ENCODE measurements at regions not wholly inside any gene's neighbourhood (a gene's known extent, or its start where the extent isn't known, plus 50 kb on each side); places are given as distances from the start of the nearest gene placed in this dataset.

DNA sequence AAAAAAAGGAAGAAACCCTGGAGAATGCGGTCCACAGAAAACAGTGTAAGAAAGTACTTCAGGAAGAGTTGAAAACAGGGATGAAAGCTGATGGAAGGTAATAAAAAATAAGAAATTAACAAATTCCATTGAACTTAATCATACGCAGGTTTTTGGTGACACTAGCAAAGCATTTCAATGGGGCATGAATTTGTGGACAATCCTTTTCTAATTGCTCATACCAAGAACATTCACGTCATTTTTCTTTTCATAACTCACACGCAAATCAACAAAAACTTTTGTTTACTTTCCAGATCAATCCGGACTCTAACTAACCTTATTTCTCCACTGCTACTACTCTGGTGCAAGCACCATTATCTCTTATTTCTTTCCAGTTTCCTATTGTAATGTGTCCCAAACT, 1195.0 kb downstream of the SLITRK5 start:
- DNase-seq (ENCODE audit: extremely low spot score), result no peak
- 87% methylated on average over 5 of the region's 5 CpGs for WGBS
- H3K36me3 ChIP-seq (ENCODE audit: insufficient read depth), result no peaks in the 10 kb centered on the region
- no peak overlapping the region for H3K27ac ChIP-seq (ENCODE audit: low read depth)
- no peaks in the 10 kb centered on the region for H3K4me1 ChIP-seq (ENCODE audit: insufficient read depth)
- no peak overlapping the region for H3K4me3 ChIP-seq (ENCODE audit: low read depth, low read length)

DNA sequence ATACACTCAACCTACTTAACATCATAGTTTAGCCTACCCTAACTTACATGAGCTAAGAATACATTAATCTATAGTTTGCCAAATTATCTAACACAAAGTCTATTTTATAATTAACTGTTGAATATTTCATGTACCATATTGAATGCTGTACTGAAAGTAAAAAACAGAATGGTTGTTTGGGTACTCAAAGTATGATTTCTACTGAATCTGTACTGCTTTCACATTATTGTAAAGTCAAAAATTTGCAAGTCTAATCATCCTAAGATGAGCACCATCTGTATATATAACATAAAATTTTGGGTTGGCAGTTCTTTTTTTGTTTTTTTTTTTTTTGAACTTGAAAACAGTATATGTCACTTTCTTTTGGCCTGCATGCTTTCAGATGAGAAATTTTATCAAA, 1212.6 kb downstream of the SLITRK5 start:
- H3K4me1 ChIP-seq (ENCODE audit: insufficient read depth), result no peaks in the 10 kb centered on the region
- no peaks in the 10 kb centered on the region for H3K36me3 ChIP-seq (ENCODE audit: insufficient read depth)

DNA sequence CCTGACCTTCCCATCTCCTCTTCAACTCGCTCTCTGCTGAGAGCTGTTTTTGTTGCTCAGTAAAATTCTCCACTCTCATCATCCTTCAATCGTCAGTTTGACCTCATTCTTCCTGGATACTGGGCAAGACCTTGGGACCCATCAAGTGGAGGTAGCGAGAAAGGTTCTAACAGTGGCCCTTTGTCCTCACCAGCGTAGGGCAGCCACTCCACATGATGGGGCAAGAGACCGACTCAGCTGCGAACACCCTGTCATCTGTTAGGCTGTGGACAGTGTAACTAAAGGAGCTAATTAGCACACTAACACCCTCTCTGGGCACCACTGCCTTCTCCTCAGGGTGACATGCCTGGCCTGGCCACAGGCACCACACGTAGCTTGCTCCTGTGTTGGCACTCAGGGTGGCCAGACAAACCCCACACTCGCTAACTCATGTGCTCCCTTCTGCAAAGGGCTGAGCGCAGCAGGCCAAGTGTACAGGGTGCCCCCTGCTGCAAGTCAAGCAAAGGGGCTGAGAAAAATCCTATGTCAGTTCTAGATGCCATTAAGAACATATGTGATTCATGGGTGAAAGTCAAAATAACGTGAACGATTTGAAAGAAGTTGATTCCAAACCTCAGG, 1216.0 kb downstream of the SLITRK5 start:
- 94% methylated on average over 11 of the region's 11 CpGs for WGBS
- DNase-seq (ENCODE audit: extremely low spot score), result no peak
- H3K36me3 ChIP-seq (ENCODE audit: insufficient read depth), result no peaks in the 10 kb centered on the region
- no peak overlapping the region for H3K4me3 ChIP-seq (ENCODE audit: low read depth, low read length)
- no peaks in the 10 kb centered on the region for H3K4me1 ChIP-seq (ENCODE audit: insufficient read depth)
- H3K27ac ChIP-seq (ENCODE audit: low read depth), result no peak overlapping the region

More for the DNA sequence above, 1212.6 kb downstream of the SLITRK5 start:
- H3K4me3 ChIP-seq (ENCODE audit: low read depth, low read length), result no peak overlapping the region
- H3K27ac ChIP-seq (ENCODE audit: low read depth), result no peak overlapping the region
- no peak for DNase-seq (ENCODE audit: extremely low spot score)

DNA sequence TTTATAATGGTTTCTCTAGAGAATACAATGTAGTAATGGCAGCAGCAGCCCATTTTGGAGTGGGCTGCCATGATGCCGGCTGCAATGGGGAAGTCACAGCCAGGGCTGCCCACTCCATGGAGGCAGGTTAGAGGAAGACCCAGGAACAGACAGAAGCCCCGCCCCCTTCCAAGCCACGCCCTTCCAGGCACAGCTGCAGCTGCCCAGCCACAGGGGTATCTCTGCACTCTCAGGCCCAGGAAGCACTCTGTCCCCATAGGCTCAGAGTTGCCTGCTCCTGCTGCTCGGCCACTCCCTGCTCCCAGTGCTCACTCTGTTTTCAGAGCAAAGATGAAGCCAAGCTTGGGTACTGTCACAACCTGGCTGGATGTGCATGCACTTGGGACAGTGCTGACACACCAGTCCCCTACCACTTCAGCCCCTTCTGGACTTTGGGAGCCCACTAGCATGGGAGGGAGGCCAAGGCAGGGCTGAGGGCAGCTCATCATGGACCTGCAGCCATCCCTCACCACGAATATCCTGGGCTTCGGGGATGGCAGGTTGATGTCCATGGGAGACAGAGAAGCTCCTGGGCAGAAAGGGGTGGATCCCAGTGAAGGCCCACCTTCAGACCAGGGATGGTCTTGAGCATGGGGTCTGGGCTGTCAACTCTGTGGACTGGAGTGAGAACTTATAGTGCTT, 1224.2 kb downstream of the SLITRK5 start:
- H3K4me3 ChIP-seq (ENCODE audit: low read depth, low read length), result no peak overlapping the region
- no peak for DNase-seq (ENCODE audit: extremely low spot score)
- WGBS, result 89% methylated on average over 6 of the region's 6 CpGs

DNA sequence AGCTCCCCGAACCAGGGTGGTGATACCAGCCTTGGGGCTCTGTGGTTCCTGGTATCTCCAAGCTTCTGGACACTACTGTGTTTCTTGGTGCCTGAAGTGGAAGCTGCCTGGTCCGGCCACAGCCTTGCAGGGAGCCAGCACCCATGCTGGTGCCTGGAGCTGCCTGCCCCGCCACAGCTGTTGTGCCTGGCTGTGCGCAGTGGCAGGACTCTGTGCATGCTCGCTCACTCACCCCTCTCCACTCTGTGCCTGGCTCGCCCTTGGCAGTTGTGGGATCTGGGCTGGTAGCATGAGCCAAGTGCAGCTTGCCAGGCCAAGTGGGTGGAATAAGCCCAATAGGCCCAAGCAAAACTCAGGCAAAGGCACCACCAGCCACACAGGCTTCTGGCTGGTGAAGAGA, 1225.3 kb downstream of the SLITRK5 start:
- 93% methylated on average over 6 of the region's 6 CpGs for WGBS
- no peak overlapping the region for H3K27ac ChIP-seq (ENCODE audit: low read depth)
- H3K4me3 ChIP-seq (ENCODE audit: low read depth, low read length), result no peak overlapping the region
- no peak for DNase-seq (ENCODE audit: extremely low spot score)
- H3K36me3 ChIP-seq (ENCODE audit: insufficient read depth), result no peaks in the 10 kb centered on the region
- H3K4me1 ChIP-seq (ENCODE audit: insufficient read depth), result no peaks in the 10 kb centered on the region

More for the DNA sequence above, 1224.2 kb downstream of the SLITRK5 start:
- Histone ChIP-seq H3K36me3 (ENCODE audit: insufficient read depth) (no peaks in the 10 kb centered on the region), H3K4me1 (ENCODE audit: insufficient read depth) (no peaks in the 10 kb centered on the region), H3K27ac (ENCODE audit: low read depth) (no peak overlapping the region)

DNA sequence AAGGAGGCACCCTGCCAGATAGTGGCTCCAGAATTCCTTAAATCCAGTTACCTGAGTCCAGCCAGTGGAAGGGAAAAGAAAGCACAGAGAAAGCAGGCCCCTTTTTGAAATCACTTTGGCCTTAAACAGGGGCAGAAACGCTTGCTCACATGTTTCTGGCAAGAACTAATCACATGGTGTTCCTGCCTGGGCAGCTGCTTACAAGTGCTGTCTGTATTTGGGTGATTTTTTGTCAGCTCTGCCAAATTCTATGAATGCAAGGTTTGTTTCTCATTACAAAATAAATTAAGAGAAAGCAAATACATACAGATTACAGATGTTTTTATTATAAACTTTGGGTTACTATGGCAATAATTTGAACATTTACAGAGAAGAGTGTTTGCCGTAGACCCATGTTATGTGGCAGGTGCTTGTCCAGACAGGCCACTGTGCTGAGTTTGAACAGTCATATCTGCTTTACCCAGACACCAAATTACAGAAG, 1237.8 kb downstream of the SLITRK5 start:
- Histone ChIP-seq H3K4me1 (ENCODE audit: insufficient read depth) (no peaks in the 10 kb centered on the region), H3K4me3 (ENCODE audit: low read depth, low read length) (no peak overlapping the region), H3K27ac (ENCODE audit: low read depth) (no peak overlapping the region), H3K36me3 (ENCODE audit: insufficient read depth) (no peaks in the 10 kb centered on the region)
- 26% methylated on average over 2 of the region's 2 CpGs for WGBS
- peak; percentile 42 for DNase-seq (ENCODE audit: extremely low spot score)

DNA sequence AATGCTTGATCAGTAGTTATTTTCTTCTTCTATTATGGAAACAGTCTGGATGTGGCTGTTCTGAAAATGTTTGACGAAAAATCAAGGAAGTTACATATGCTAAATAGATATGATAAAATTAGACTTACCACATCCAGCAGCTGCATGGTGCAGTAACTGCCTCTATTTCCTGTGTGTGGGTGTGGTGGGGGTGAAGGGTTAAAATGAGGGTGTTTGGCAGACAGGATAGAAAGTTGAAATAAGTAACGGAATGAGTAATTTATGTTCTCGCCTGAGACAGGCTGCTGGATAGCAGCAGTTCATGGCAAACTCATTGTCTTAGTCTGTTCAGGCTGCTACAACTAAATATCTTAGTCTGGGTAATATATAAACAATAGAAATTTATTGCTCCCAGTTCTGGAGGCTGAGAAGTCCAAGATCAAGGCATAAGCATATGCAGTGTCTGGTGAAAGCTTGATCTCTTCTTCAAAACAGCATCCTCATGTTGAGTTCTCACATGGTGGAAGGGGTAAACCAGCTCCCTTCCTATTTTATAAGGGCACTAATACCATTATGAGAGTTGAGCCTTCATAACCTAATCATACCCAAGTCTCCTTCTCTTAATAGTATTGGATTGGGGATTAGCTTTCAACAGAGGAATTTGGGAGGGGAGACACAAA, 1248.9 kb downstream of the SLITRK5 start:
- 75% methylated on average over 3 of the region's 3 CpGs for WGBS
- H3K4me1 ChIP-seq (ENCODE audit: insufficient read depth), result no peaks in the 10 kb centered on the region
- no peak for DNase-seq (ENCODE audit: extremely low spot score)
- H3K36me3 ChIP-seq (ENCODE audit: insufficient read depth), result no peaks in the 10 kb centered on the region
- H3K4me3 ChIP-seq (ENCODE audit: low read depth, low read length), result no peak overlapping the region
- no peak overlapping the region for H3K27ac ChIP-seq (ENCODE audit: low read depth)

DNA sequence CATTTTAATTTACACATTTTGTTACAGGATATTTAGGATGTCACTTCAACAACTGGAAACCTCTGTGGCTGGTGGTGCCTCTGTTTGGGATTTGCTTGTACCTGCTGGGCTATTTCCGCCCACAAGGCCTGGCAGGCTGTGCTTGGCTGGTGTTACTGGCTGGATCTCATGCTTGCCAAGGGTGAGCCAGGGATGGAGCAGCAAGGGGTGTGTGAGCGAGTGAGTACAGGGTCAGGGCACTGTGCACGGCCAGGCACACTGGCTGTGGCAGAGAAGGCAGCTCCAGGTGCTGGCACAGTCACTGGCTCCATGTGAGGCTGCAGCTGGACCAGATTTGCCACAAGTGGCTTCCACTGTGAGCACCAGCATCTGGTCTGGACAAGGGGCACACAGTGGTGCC, 1254.8 kb downstream of the SLITRK5 start:
- Histone ChIP-seq H3K4me3 (ENCODE audit: low read depth, low read length) (no peak overlapping the region), H3K27ac (ENCODE audit: low read depth) (no peak overlapping the region), H3K36me3 (ENCODE audit: insufficient read depth) (no peaks in the 10 kb centered on the region), H3K4me1 (ENCODE audit: insufficient read depth) (no peaks in the 10 kb centered on the region)
- WGBS, result 87% methylated on average over 3 of the region's 3 CpGs
- DNase-seq (ENCODE audit: extremely low spot score), result no peak

DNA sequence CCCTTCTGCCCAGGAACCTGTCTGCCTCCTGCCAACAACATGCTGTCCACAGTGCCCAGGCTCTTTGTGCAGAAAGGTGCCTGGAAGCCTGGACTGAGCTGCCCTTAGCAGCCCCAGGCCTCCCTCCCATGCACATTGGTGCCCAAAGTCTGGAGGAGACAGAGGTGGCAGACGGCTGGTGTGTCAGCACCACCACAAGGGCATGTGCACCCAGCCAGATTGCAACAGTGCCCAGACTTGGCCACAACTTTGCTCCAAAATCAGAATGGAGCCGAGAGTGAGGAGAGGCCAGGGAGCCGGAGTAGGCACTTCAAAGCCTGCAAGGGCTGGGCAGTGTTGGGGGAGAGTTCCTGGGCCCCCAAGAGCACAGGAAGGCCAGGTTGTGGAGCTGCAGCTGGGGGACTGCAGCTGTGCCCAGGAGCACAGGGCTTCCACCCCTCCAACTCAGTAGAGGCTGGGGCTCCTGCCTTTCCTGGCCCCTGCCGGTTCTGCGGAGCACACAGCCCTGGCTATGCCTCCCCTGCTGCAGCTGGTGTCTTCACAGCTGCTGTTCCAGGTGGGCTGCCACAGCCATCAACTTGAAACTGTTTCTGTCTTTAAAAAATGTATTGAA, 1255.8 kb downstream of the SLITRK5 start:
- no peak overlapping the region for H3K27ac ChIP-seq (ENCODE audit: low read depth)
- no peaks in the 10 kb centered on the region for H3K4me1 ChIP-seq (ENCODE audit: insufficient read depth)
- H3K4me3 ChIP-seq (ENCODE audit: low read depth, low read length), result no peak overlapping the region
- DNase-seq (ENCODE audit: extremely low spot score), result no peak
- H3K36me3 ChIP-seq (ENCODE audit: insufficient read depth), result no peaks in the 10 kb centered on the region
- 89% methylated on average over 5 of the region's 5 CpGs for WGBS

DNA sequence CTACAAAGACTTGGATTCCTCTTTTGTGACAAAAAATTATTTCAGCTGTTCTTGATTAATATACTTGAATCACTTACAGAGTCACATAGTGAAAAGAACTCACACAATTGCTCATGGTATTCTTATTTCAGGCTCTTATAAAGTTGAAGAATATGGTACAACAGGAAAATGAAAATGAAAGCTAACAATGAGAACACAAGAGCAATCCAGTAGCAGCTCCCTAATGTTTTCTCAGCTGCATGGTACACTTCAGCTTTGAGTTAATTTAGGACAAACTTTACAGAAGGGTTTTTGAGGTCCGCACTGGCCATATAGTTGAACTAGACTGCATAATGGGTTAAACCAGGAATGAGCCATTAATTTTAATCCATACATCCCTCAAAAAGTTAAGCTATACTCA, 1261.8 kb downstream of the SLITRK5 start:
- Histone ChIP-seq H3K4me3 (ENCODE audit: low read depth, low read length) (no peak overlapping the region), H3K4me1 (ENCODE audit: insufficient read depth) (no peaks in the 10 kb centered on the region), H3K27ac (ENCODE audit: low read depth) (no peak overlapping the region), H3K36me3 (ENCODE audit: insufficient read depth) (no peaks in the 10 kb centered on the region)
- 90% methylated on average over 1 of the region's 1 CpG for WGBS
- no peak for DNase-seq (ENCODE audit: extremely low spot score)

DNA sequence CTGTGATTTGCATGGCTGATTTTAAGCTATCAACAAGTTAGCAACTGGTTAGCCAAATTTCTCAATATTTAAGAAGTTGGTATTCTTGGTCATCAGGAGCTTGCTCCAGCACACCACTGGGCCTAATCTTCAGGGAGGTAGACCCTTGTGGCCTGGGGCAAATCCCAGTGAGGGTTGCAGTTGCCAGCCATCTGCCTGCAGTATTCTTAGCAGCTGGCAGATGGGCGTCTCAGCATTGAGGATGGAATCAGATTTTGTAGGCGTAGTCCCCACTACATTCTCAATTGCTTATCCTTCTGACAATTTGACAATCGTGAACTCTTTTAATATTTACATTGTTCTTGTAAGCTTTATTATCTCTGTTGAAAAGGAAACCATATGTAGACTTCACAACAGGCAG, 1266.2 kb downstream of the SLITRK5 start:
- Histone ChIP-seq H3K36me3 (ENCODE audit: insufficient read depth) (no peaks in the 10 kb centered on the region), H3K4me3 (ENCODE audit: low read depth, low read length) (no peak overlapping the region), H3K27ac (ENCODE audit: low read depth) (no peak overlapping the region), H3K4me1 (ENCODE audit: insufficient read depth) (no peaks in the 10 kb centered on the region)
- no peak for DNase-seq (ENCODE audit: extremely low spot score)
- 54% methylated on average over 3 of the region's 3 CpGs for WGBS

DNA sequence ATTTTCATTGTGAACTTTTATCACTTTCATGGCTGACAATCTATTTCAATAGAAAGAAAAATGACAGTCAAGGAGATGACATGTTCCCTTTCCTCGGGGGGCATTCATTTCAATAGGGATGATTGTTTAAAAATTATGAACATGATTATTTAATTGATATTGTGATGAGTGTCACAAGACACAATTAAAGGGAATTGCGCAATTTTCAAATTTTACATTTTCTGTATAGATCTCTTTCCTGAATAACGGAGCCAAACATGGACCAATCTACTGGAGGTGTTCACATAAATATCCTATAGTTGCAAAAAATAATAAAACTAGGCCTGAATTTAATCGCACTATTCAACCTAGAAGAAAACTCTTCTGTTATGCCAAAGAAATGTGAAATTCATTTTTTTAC, 1274.6 kb downstream of the SLITRK5 start:
- 95% methylated on average over 4 of the region's 4 CpGs for WGBS
- no peak for DNase-seq (ENCODE audit: extremely low spot score)
- Histone ChIP-seq H3K36me3 (ENCODE audit: insufficient read depth) (no peaks in the 10 kb centered on the region), H3K27ac (ENCODE audit: low read depth) (no peak overlapping the region), H3K4me3 (ENCODE audit: low read depth, low read length) (no peak overlapping the region), H3K4me1 (ENCODE audit: insufficient read depth) (no peaks in the 10 kb centered on the region)

DNA sequence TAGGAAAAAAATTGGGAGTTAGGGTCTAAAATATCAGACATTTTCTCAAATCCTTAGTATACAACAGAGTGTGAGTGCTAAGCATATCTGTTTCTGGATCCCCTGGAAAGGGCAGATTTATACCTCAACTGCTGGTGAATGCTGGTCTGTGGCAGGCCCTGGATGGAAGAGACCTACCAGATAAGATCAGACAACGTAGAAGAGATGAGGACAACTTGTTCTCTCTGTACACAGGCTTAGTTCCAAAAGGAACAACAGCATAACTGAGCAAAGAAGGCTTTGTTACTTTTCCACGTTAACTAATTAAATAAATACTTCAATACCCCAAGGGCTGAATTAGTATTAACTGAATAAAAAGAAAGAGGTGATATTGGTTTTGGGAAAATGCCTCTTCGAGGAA, 1277.3 kb downstream of the SLITRK5 start:
- 69% methylated on average over 3 of the region's 3 CpGs for WGBS
- no peak overlapping the region for H3K27ac ChIP-seq (ENCODE audit: low read depth)
- DNase-seq (ENCODE audit: extremely low spot score), result no peak
- H3K36me3 ChIP-seq (ENCODE audit: insufficient read depth), result no peaks in the 10 kb centered on the region
- no peaks in the 10 kb centered on the region for H3K4me1 ChIP-seq (ENCODE audit: insufficient read depth)
- no peak overlapping the region for H3K4me3 ChIP-seq (ENCODE audit: low read depth, low read length)

DNA sequence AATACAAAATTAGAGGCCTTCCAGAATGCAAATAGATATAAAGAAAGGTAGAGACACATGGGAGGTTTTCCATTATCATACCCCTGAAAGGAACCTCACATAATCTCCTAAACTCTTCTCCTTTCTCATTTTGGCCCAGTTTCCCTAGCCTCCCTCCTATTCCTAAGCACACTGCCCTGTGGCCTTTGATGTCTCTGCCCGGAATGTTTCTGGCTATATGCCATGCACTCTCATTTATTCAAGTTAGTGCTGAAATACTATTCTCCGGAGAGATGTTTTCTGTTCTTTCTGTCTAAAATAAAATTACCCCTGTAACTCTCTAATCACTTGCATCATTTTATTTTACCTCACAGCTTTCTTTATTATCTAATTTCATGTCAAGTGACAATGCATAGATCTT, 1287.7 kb downstream of the SLITRK5 start:
- peak; percentile 23 for DNase-seq (ENCODE audit: extremely low spot score)
- H3K4me1 ChIP-seq (ENCODE audit: insufficient read depth), result no peaks in the 10 kb centered on the region
- H3K36me3 ChIP-seq (ENCODE audit: insufficient read depth), result no peaks in the 10 kb centered on the region
- H3K27ac ChIP-seq (ENCODE audit: low read depth), result no peak overlapping the region
- no peak overlapping the region for H3K4me3 ChIP-seq (ENCODE audit: low read depth, low read length)
- 35% methylated on average over 2 of the region's 2 CpGs for WGBS

Measured in urinary bladder (tissue), 3 donors.